ENCODE measurements at regions not wholly inside any gene's neighbourhood (a gene's known extent, or its start where the extent isn't known, plus 50 kb on each side); places are given as distances from the start of the nearest gene placed in this dataset.

- Histone ChIP-seq H3K9ac (ENCODE audit: low read depth, low read length) (no peak overlapping the region), H3K4me1 (ENCODE audit: insufficient read depth, low read length) (no peaks in the 10 kb centered on the region), H3K27ac (ENCODE audit: low read length) (no peak overlapping the region), H3K9me3 (ENCODE audit: insufficient read depth, low read length, severe bottlenecking) (no peaks in the 10 kb centered on the region), H3K79me2 (ENCODE audit: insufficient read depth, low read length) (no peaks in the 10 kb centered on the region), H3K4me2 (ENCODE audit: insufficient read depth, low read length) (no peak overlapping the region), H2AFZ (ENCODE audit: low read depth, low read length) (no peak overlapping the region), H3K4me3 (ENCODE audit: low read depth in 1 of 2, low read length in 2 of 2) (no peak overlapping the region), H4K20me1 (ENCODE audit: insufficient read depth, low read length) (no peaks in the 10 kb centered on the region), H3K36me3 (ENCODE audit: insufficient read depth, low read length) (no peaks in the 10 kb centered on the region), H3K27me3 (ENCODE audit: insufficient read depth, low read length, poor library complexity) (no peaks in the 10 kb centered on the region)
- no peak for TF ChIP-seq EZH2 (IDR thresholded peaks at IDR 0.05; ENCODE audit: borderline replicate concordance, low read depth, low read length, severe bottlenecking)
- TF ChIP-seq CTCF (IDR thresholded peaks at IDR 0.05; ENCODE audit: borderline replicate concordance, extremely low read depth, low read length, poor library complexity, severe bottlenecking): no peak
- DNase-seq (no peak), ATAC-seq (ENCODE audit: insufficient read depth, low read depth) (no peak)
Observed at GRCh38 chr12:90585640-90586304, 369.2 kb downstream of the CCER1 start.

GRCh38 chr12:90576707-90577106, 378.3 kb downstream of the CCER1 start:
- Histone ChIP-seq H3K27ac (ENCODE audit: low read length) (no peak overlapping the region), H3K4me3 (ENCODE audit: low read depth in 1 of 2, low read length in 2 of 2) (no peak overlapping the region), H3K79me2 (ENCODE audit: insufficient read depth, low read length) (no peaks in the 10 kb centered on the region), H3K9me3 (ENCODE audit: insufficient read depth, low read length, severe bottlenecking) (no peaks in the 10 kb centered on the region), H3K27me3 (ENCODE audit: insufficient read depth, low read length, poor library complexity) (no peaks in the 10 kb centered on the region), H3K4me1 (ENCODE audit: insufficient read depth, low read length) (no peaks in the 10 kb centered on the region), H2AFZ (ENCODE audit: low read depth, low read length) (no peak overlapping the region), H3K4me2 (ENCODE audit: insufficient read depth, low read length) (no peak overlapping the region), H3K9ac (ENCODE audit: low read depth, low read length) (no peak overlapping the region), H3K36me3 (ENCODE audit: insufficient read depth, low read length) (no peaks in the 10 kb centered on the region), H4K20me1 (ENCODE audit: insufficient read depth, low read length) (no peaks in the 10 kb centered on the region)
- no peak for TF ChIP-seq EZH2 (IDR thresholded peaks at IDR 0.05; ENCODE audit: borderline replicate concordance, low read depth, low read length, severe bottlenecking)
- DNase-seq: no peak
- no peak for ATAC-seq (ENCODE audit: insufficient read depth, low read depth)

- Histone ChIP-seq H4K20me1 (ENCODE audit: insufficient read depth, low read length) (no peaks in the 10 kb centered on the region), H3K9ac (ENCODE audit: low read depth, low read length) (no peak overlapping the region), H3K9me3 (ENCODE audit: insufficient read depth, low read length, severe bottlenecking) (no peaks in the 10 kb centered on the region), H2AFZ (ENCODE audit: low read depth, low read length) (no peak overlapping the region), H3K79me2 (ENCODE audit: insufficient read depth, low read length) (no peaks in the 10 kb centered on the region), H3K27me3 (ENCODE audit: insufficient read depth, low read length, poor library complexity) (no peaks in the 10 kb centered on the region), H3K4me2 (ENCODE audit: insufficient read depth, low read length) (no peak overlapping the region), H3K4me3 (ENCODE audit: low read depth in 1 of 2, low read length in 2 of 2) (no peak overlapping the region), H3K27ac (ENCODE audit: low read length) (no peak overlapping the region), H3K4me1 (ENCODE audit: insufficient read depth, low read length) (no peaks in the 10 kb centered on the region), H3K36me3 (ENCODE audit: insufficient read depth, low read length) (no peaks in the 10 kb centered on the region)
- no peak for DNase-seq
- TF ChIP-seq EZH2 (IDR thresholded peaks at IDR 0.05; ENCODE audit: borderline replicate concordance, low read depth, low read length, severe bottlenecking) (no peak), CTCF (IDR thresholded peaks at IDR 0.05; ENCODE audit: borderline replicate concordance, extremely low read depth, low read length, poor library complexity, severe bottlenecking) (no peak)
- no peak for ATAC-seq (ENCODE audit: insufficient read depth, low read depth)
Observed at GRCh38 chr12:90575995-90576394, 379.0 kb downstream of the CCER1 start.

GRCh38 chr12:90574676-90575075, 380.3 kb downstream of the CCER1 start:
- H3K9me3 ChIP-seq (ENCODE audit: insufficient read depth, low read length, severe bottlenecking): no peaks in the 10 kb centered on the region
- no peak overlapping the region for H3K9ac ChIP-seq (ENCODE audit: low read depth, low read length)

More at GRCh38 chr12:90574676-90575075, 380.3 kb downstream of the CCER1 start:
- H3K4me2 ChIP-seq (ENCODE audit: insufficient read depth, low read length): no peak overlapping the region
- no peaks in the 10 kb centered on the region for H4K20me1 ChIP-seq (ENCODE audit: insufficient read depth, low read length)
- no peaks in the 10 kb centered on the region for H3K27me3 ChIP-seq (ENCODE audit: insufficient read depth, low read length, poor library complexity)
- H3K4me3 ChIP-seq (ENCODE audit: low read depth in 1 of 2, low read length in 2 of 2): no peak overlapping the region
- no peak for ATAC-seq (ENCODE audit: insufficient read depth, low read depth)
- H3K27ac ChIP-seq (ENCODE audit: low read length): no peak overlapping the region
- H3K36me3 ChIP-seq (ENCODE audit: insufficient read depth, low read length): no peaks in the 10 kb centered on the region
- no peak for DNase-seq
- TF ChIP-seq EZH2 (IDR thresholded peaks at IDR 0.05; ENCODE audit: borderline replicate concordance, low read depth, low read length, severe bottlenecking) (no peak), CTCF (IDR thresholded peaks at IDR 0.05; ENCODE audit: borderline replicate concordance, extremely low read depth, low read length, poor library complexity, severe bottlenecking) (no peak)
- H3K79me2 ChIP-seq (ENCODE audit: insufficient read depth, low read length): no peaks in the 10 kb centered on the region
- no peak overlapping the region for H2AFZ ChIP-seq (ENCODE audit: low read depth, low read length)
- no peaks in the 10 kb centered on the region for H3K4me1 ChIP-seq (ENCODE audit: insufficient read depth, low read length)
